ENCODE measurements at regions not wholly inside any gene's neighbourhood (a gene's known extent, or its start where the extent isn't known, plus 50 kb on each side); places are given as distances from the start of the nearest gene placed in this dataset.

DNA sequence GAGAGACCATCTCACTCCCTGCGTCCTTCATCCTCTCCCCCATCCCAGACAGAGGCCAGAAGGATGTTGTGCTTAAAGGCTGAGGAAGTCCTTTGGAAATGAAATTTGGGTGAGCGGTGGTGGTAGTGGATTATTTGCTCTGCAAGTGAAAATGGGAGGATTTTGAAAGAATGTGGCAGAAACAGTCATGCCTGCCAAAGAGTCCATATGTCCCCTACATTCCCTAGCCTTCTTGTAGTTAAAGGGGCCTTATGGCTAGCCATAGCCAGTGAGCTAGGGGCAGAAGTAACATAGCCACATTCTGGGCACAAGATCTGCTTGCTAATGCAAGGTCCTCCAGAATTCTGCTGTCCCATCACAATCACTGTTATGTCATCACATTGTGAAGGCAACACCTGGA lies 360.2 kb upstream of the TSHZ3 start:
- DNase-seq (ENCODE audit: low read depth) = no peak

DNA sequence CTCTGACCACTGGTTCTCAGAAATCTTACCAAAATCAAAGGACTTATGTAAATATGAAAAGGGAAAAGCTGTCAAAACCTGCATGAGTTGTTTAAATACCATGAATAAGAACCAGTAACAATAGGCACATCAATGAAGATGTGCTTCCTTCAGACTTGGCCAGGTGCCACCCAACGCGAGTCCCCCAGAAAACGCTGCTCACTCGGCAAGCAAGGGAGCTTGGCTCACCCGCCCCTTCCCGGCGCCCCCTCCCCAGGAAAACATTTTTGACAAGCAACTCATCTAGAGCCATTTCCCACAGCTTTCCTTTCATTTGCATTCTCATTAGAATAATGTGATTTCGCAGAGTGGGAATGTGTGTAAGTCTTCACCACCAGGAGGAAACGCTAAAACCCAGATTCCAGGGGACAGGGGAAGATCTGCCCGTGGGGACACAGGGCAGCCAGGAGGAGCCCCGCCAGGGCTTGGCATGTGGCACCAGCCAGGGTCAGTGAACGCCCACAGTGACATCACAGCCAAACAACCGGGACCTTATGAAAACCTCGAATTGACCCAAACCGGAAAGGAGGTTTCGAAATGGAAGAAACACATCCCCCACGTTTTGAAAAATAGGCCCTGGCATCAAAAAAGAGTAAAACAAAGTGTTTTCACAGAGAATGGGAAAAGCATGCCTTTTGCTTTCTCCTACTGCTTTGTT lies 366.2 kb upstream of the TSHZ3 start:
- DNase-seq (ENCODE audit: low read depth) = no peak

DNA sequence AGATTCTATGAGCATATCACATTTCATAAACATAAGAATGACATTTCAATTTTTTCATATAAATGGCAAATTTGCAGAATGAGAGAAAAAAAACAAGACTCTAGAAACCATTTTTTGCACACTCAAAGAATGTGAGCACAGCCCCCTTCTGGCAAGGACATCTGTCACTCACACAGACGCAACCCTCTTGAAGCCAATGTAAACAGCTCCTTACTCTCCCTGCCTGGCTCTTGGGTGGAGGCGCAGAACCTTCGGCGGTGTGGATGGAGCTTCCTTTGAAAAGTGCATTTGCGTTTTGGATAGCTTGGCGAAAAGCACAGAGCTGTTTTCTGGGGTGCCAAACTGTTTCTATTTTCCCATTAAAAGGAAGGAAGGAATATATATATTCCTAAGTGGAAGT lies 367.6 kb upstream of the TSHZ3 start:
- no peak for DNase-seq (ENCODE audit: low read depth)

DNA sequence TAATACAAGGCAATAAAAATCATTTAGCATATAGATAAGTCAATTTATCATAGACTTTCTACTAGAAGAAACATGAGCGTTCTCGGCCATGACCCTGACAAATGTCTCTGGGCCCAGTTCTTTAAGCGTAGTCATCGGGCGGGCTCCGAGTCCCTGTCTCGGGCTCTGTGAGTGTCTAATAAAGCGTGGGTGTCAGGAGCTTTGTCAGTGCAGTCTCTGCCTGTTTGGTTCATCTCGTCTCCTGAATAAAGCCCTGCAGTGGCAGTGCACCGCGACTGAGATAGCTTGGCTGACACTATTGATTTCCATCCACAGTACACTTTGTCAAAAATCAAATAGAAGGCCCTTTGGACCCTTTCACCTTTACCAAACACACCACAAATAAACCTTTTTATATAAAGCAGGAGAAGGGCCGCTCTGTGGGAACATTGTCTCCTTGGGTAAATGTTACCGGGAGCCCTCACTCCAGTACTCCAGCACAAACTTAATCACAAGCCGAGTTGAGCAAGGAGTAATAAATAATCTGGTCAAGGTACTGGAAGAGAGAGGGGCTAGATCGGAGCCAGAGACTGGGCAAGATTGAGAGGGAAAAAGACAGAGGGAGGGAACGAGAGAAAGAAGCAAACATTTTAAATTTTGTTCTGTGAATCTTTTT lies 368.2 kb upstream of the TSHZ3 start:
- no peak for DNase-seq (ENCODE audit: low read depth)

DNA sequence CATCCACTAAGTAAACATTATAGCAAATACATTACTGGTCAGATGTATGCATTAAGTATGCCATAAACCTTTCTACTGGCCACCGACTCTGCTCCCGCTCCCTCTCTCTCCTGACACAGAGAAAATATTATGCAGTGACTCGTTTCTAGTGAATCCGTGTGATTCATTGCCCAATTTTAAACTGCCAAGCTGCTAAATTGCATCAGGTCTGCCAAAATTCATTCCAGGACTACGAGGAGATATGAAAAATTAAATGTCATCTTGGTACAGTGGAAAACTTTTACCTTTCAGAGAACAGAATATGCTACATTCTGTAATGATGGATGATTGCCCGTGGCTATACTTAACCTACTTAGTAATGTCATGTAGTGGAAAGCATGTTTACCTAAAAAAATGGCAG lies 368.8 kb upstream of the TSHZ3 start:
- no peak for DNase-seq (ENCODE audit: low read depth)

DNA sequence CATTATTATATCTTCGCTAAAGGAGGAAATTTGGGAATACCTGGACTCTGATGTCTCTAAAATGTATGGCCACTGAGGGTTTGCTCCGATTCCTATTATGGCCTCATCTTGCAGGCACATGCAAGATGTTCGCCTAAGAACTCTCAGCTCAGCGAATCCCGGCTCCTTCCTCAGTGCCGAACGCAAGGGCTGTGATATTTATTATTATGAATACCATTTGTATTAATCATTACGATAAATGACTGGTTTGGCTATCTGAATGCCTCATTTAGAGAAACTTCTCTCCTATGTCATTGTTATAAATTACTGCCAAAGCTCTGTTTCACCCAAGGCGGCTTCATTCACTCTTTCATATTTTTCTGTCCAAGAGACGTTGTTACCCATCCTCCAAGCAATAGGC lies 369.7 kb upstream of the TSHZ3 start:
- DNase-seq (ENCODE audit: low read depth) = no peak

DNA sequence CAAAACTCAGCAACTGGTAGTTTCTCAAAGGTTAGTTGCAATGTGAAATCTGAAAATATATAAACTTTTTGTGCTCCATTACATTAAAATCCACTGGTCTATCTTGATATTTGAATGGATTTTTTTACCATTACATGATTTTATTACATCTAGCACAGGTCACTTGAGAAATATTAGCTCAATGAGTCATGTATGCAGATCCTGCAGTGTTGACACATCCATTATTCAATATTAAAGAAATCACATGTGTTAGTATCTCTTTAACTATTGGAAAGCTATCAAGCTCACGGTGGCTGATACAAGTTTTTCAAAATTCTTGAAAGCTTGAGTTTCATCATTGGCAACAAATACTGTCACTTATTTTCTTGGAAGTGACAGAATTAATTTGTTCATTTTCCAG lies 373.9 kb upstream of the TSHZ3 start:
- no peak for DNase-seq (ENCODE audit: low read depth)

DNA sequence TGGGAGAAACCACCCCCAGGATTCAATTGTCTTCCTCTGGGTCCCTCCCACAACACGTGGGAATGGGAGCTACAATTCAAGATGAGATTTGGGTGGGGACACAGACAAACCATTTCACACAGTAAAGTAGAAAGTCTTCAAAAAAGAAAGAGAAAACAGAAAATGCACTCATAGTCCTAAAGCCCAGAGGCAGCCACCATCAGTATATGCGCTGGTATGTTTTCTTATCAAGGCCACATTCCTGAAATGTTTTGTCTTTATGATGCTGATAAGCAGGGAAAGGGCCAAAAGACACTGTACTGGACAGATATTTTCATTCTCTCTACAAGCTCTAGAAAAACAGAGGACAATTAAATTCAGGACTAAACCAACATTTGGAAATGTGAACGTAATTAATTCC lies 375.8 kb upstream of the TSHZ3 start:
- no peak for DNase-seq (ENCODE audit: low read depth)

DNA sequence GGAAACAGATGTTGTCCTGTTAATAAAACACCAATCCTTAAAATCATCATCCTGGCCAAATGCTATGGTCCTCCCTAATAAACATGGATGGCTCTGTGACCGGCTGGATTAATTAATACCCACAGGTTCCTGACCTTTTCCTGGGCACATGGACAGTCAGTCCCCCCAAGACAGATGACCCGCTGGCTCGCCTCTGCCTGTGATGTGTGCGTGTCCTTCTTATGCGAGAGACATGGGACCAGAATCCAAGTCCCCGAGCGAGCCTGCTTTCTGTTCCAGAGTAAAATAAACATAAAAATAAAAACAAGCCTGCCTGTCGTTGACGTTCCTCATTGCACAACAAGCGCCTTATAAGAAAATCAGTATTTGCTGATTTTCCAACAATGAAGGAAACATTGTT lies 378.3 kb upstream of the TSHZ3 start:
- no peak for DNase-seq (ENCODE audit: low read depth)

DNA sequence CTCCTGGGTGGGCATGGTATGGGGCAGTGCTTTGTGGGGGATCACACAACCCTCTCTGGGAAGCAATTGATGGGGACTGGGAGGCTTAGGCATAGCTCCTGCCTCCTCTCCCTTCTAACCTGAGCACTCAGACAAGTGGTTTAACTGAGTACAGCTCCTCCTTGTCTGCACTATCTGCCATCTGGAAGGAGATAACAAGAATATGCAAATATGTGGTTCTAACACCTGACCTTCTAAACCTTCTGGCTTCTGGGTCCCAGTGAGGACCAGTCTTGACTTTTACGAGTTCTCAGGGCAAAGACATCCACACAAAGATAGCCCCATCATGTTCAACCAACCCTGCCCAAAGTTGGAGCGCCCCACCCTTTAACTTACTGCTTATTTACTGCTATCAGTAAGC lies 381.0 kb upstream of the TSHZ3 start:
- DNase-seq (ENCODE audit: low read depth) = no peak

DNA sequence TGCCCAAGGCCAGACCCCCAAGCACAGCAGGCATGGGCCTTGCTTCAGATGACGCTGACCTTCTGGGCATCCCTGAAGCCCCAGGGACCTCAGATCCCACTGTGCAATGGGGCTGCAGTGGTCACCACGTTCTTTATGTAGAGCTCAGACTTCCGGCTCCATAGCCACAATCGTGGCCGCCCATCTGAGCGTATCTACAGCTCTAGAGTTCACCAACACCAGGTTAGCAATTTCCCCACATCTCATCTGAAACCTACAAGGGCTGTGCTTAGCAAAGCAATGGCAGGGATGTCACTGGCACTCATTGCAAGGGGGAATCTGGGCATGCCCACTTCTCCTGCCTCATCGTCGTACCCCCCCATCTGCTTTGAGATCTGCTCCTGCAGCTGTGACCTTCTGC lies 384.4 kb upstream of the TSHZ3 start:
- no peak for DNase-seq (ENCODE audit: low read depth)

DNA sequence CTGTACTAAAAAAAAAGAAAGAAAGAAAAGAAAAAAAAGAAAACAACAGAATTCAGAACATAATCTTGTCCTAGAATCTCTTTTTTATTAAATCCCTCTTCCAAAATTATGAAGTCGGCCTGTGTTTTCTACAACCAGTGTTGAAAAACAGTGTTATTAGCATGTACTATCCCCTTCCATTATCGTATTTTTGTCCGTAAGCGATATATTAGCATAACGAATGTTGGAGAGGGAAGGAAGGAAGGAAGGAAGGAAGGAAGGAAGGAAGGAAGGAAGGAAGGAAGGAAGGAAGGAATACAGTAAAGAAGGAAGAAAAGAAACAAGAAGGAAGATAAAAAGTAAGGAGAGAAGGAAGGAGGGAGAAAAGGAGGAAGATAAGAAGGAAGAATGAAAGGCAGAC lies 393.0 kb upstream of the TSHZ3 start:
- no peak for DNase-seq (ENCODE audit: low read depth)

DNA sequence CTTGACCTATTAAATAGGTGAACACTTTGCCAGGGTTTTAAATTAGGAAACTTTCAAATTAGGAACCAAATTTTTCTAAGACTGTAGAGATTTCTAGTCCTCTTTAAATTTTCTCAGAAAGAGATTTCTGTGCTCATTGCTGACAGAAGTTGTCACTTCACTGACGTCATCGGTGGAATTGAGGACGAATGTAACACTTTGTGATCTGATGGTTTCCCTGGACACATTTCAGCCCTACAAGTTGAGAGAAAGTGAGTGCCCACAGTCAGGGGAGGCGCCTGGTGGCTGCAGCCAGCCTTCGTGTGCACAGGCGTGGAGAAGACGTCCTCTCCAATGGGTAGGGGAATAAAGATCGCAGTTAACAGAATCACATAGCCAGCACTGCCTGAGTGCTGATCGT lies 396.5 kb upstream of the TSHZ3 start:
- DNase-seq (ENCODE audit: low read depth) = no peak

DNA sequence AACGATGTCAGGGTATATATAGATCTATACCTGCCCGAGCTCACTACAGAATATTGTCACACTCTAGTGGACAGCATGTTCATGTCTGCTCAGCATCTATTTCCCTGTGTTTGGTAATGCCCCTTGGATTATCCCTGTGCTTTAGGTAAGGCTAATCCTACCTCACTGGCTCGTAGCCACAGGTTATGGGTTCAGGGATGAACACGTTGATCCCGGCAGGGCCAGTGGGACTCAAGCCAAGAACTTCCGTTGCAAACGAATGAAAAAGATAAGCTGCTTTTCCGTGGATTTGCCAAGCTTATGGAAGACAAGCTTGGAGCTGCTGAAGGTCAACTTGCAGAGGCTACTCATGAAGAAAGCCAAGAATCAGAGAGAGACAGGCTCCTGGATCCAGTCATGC lies 400.0 kb upstream of the TSHZ3 start:
- no peak for DNase-seq (ENCODE audit: low read depth)

DNA sequence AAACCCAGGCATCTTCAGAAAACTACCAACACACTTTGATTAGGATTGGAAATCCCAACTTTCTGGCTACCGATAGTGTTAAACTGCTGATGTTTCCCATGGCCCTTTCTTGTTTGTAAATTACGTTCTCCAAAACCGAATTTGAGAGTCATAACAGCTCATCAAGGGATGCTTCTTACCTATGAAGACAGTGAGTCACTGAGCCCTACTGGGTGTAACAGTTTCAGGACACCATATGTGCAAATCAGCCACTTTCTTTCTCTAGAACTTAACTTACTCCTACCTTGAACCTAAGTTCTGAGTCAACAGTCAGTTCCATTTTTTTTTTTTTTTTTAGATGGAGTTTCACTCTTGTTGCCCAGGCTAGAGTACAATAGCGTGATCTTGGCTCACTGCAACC lies 410.1 kb upstream of the TSHZ3 start:
- no peak for DNase-seq (ENCODE audit: low read depth)

DNA sequence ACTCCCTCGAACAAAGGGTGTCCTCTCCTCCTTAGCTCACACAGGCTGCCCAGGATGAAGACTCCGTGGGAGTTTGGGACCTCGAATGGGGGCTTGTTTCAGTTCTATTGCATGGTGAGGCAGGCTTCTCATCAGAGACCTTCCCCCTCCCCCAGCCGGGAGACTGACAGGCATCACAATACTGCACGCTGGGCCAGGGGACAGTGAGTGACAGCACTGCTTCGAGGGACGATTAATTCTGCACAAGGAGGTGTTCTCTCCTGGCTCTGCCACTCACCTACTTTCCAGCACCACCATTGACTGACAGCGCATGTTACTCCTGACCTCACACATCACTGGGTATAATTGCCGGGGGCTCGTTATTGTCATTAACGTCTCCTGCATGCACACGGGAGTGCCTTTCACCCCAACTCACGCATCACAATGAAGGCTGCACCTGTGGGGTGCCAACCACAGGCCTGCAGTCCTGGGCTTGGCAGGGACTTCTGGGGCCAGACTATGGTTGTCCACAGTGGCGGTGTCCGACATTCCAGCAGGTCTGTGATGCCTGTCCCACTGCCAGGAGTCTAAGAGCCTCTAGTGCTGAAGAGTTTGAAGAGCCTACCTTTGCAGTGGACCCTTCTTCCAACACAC lies 412.2 kb upstream of the TSHZ3 start:
- no peak for DNase-seq (ENCODE audit: low read depth)

DNA sequence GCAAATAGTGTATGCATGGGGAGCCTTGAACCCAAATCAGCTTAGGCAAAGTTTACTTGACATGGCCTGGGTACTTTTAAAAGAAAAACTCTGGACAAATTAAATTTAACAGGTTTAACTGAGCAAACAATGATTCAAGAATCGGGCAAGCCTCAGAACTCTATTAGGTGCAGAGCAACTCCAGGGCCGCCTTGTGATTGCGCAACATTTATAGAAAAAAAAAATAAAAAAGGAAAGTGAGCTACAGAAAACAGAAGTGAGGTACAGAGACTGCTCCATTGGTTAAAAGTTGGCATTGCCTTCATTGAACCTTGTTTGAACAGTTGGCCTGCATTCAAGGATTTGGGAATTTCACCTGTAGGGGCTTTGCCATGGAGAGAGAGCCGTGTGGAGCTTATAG lies 421.0 kb upstream of the TSHZ3 start:
- DNase-seq (ENCODE audit: low read depth) = no peak

DNA sequence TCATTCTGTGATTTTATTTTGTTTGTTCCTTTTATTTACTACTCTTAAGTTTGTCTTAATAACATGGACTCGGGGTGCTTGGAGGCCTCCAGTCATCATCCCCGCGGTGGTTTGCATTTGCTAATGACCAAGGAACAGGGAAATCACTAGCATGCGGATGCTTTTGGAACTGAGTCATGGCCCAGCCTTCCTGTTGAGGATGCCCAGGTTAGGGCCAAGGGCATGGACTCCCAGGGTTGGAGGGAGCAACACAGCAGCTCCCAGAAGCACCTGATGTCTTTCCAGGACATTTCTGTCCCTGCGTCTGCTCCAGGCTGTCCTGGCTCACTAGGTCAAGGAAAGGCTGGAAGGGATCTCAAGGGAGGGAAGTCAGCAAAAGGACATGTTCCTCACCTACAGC lies 423.7 kb upstream of the TSHZ3 start:
- DNase-seq (ENCODE audit: low read depth) = no peak

DNA sequence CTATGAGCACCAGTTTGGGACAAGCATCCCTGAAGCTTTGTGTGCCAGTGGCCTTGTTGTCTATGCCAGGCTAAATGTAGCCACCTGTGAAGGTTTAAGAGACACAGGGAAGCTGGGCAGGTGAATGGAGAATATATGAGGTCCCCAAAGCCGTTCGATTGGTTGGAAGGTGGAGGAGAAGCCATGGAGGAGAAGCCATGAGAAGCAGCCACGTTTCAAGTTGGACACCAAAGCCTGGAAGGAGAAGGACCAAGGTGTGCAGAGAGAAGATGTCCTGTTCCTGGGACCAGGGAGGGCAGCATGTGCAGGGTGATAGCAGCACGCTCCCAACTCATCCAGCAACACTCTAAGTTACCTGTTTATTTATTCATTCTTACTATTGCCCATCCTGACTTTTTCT lies 432.3 kb upstream of the TSHZ3 start:
- DNase-seq (ENCODE audit: low read depth) = no peak

DNA sequence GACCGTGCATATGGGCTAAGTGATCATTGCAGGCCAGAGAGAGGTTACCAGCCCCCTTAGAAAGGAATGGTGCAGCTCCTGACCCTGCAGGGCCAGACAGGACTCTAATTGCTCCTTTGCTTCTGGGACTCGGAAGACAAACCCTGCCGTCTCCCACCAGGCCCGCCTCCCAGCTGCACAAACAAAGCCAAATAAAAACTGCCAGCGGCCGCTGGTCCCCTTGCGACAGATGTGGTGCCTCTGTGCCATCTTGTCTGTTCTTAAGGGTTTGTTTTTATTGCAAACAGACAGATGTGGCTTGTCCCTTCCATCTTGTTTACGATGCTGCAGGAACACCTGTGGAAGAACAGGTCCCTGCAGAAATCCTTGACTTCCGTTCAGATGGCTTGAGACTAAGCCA lies 434.4 kb upstream of the TSHZ3 start:
- DNase-seq (ENCODE audit: low read depth) = no peak

DNA sequence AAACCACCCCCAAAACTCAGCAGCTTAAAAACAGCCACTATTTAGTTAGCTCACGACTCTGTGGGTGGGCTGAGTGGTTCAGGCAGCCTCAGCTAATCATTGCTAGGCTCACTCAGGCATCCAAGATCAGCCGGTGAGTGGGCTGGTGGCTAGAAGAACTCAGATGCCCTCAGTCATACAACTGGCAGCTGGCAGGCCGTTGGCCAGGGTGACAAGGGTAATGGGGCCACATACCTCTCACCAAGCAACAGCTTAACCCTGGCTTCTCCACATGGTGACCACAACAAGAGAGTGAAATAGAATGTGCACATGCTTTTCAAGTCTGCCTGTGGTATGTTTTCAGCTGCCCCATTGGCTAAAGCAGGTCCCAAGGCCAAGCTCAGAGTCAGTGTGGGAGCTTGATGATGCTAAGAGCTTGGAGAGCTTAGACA lies 435.4 kb upstream of the TSHZ3 start:
- no peak for DNase-seq (ENCODE audit: low read depth)

DNA sequence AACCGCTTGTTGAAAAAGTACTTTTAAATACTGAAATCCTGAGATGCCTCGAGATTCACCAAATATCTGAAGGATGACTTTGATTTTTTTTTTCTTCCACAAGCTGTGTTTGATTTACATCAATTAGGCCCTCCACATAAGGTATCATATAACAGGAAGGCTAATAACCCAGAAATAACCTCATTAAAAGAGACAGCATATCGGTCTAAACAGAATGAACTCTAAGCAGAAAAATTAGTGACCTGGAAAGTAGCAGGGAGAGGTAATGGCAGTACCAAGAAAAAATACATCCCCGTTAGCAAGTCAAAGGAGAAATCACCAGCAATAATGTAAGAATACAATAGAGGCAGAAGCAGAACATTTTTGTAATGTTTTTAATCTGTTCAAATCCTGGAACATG lies 452.4 kb upstream of the TSHZ3 start:
- no peak for DNase-seq (ENCODE audit: low read depth)

DNA sequence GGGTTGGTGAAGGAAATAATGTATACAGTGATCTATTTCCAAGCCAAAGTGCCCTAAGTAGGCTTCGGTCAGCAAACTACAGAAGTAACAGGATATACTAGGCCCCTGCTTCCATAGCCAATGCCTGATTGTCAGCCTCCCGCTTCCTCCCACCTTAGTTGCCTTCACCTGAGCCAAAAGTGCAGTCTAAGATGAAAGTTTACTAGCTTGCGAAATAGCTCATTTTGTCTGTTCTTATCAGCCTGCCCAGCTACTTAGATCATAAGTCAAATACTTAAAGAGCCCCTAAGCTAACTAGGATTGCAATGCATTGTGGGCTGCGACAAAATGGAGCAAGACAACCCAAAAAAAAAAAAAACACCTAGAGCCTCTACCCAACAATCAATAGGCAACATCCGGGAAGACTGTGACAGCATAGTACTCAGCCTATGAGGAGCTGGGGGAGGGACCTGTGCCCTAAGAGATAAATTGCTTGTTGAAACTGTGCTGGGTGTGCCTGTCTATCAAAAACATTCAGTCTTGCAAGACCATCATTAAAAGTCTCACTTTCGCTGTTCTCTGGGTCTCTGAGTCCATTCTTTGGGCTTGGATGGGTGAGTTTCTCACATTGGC lies 454.7 kb upstream of the TSHZ3 start:
- no peak for DNase-seq (ENCODE audit: low read depth)

All from ELR (cell line).